MM.1S (cell line): ENCODE measurements at regions not wholly inside any gene's neighbourhood (a gene's known extent, or its start where the extent isn't known, plus 50 kb on each side); places are given as distances from the start of the nearest gene placed in this dataset.

Experiments used
- DNase-seq: peaks from one replicate; pipeline ENCODE4 v3.0.0-alpha.2; 2015
- H2AFZ ChIP-seq: fragments of 300-600 bp; sonication (generic); 2 replicates; pipeline ENCODE4 v1.6.0; 2016; ENCODE audit warnings: antibody characterized with exemption, low read length
- H3F3A ChIP-seq: fragments of 300-600 bp; sonication (generic); 2 replicates; pipeline ENCODE4 v1.6.1; 2016; ENCODE audit warnings: mild to moderate bottlenecking, antibody characterized with exemption, low read length, moderate library complexity, mixed read lengths; ENCODE audit not compliant: insufficient read depth
- H3K27ac ChIP-seq: fragments of 300-600 bp; sonication (generic); 2 replicates; pipeline ENCODE4 v1.5.1; 2016; ENCODE audit warnings: mild to moderate bottlenecking, low read length
- H3K27me3 ChIP-seq: fragments of 300-600 bp; sonication (generic); replicated peaks from 2 replicates; pipeline ENCODE4 v1.6.0; 2016; ENCODE audit warnings: low read length; ENCODE audit not compliant: insufficient read depth
- H3K36me3 ChIP-seq: fragments of 300-600 bp; sonication (generic); replicated peaks from 2 replicates; pipeline ENCODE4 v1.6.1; 2016; ENCODE audit warnings: mild to moderate bottlenecking, low read length, mixed read lengths; ENCODE audit not compliant: insufficient read depth
- H3K4me1 ChIP-seq: fragments of 300-600 bp; sonication (generic); 2 replicates; pipeline ENCODE4 v1.6.1; 2016; ENCODE audit warnings: low read length, mixed read lengths
- H3K4me2 ChIP-seq: fragments of 300-600 bp; sonication (generic); 2 replicates; pipeline ENCODE4 v1.6.0; 2016; ENCODE audit warnings: low read depth, low read length
- H3K4me3 ChIP-seq: fragments of 300-600 bp; sonication (generic); 2 replicates; pipeline ENCODE4 v1.5.1; 2016; ENCODE audit warnings: low read length, mixed read lengths
- H3K79me2 ChIP-seq: fragments of 300-600 bp; sonication (generic); 2 replicates; pipeline ENCODE4 v1.6.1; 2016; ENCODE audit warnings: mixed run types, low read length, mixed read lengths
- H3K9ac ChIP-seq: fragments of 300-600 bp; sonication (generic); 2 replicates; pipeline ENCODE4 v1.6.1; 2016; ENCODE audit warnings: low read length, mixed read lengths
- H3K9me2 ChIP-seq: fragments of 300-600 bp; sonication (generic); replicated peaks from 2 replicates; pipeline ENCODE4 v1.6.1; 2016; ENCODE audit warnings: mild to moderate bottlenecking, low read length, mixed read lengths; ENCODE audit not compliant: insufficient read depth
- H3K9me3 ChIP-seq: fragments of 300-600 bp; sonication (generic); replicated peaks from 2 replicates; pipeline ENCODE4 v1.6.1; 2016; ENCODE audit warnings: mild to moderate bottlenecking, low read length, mixed read lengths; ENCODE audit not compliant: insufficient read depth
- H4K20me1 ChIP-seq: fragments of 300-600 bp; sonication (generic); 2 replicates; pipeline ENCODE4 v1.6.1; 2016; ENCODE audit warnings: mild to moderate bottlenecking, low read length, moderate library complexity, mixed read lengths; ENCODE audit not compliant: insufficient read depth
- CTCF ChIP-seq: fragments of 300-600 bp; sonication (generic); IDR thresholded peaks from 2 replicates; pipeline ENCODE4 v1.5.1; 2016; ENCODE audit warnings: antibody characterized with exemption, low read length, mixed read lengths
- EZH2 ChIP-seq: fragments of 300-600 bp; sonication (generic); optimal IDR thresholded peaks from 2 replicates; pipeline ENCODE3; 2017; ENCODE audit warnings: low read depth, mild to moderate bottlenecking, antibody characterized with exemption, low read length, mixed read lengths
- EZH2phosphoT487 ChIP-seq: fragments of 300-600 bp; sonication (generic); IDR thresholded peaks from 2 replicates; pipeline ENCODE4 v1.6.1; 2018; ENCODE audit warnings: antibody characterized with exemption, low read length

- Histone ChIP-seq H2AFZ (no peak overlapping the region), H3K4me3 (no peak overlapping the region), H3K4me1 (no peaks in the 10 kb centered on the region), H3K79me2 (no peaks in the 10 kb centered on the region), H3K27ac (no peak overlapping the region), H3K9ac (no peak overlapping the region), H3K27me3 (no peaks in the 10 kb centered on the region), H3K9me3 (no peaks in the 10 kb centered on the region), H3K36me3 (no peaks in the 10 kb centered on the region), H3K9me2 (no peaks in the 10 kb centered on the region), H3K4me2 (no peak overlapping the region), H4K20me1 (no peaks in the 10 kb centered on the region), H3F3A (no peaks in the 10 kb centered on the region)
- DNase-seq, result no peak
- no peak for TF ChIP-seq EZH2phosphoT487
Observed at GRCh38 chr13:47215736-47216135, 318.9 kb upstream of the HTR2A start.

- Histone ChIP-seq H2AFZ (no peak overlapping the region), H3K9me3 (no peaks in the 10 kb centered on the region), H3K4me1 (no peaks in the 10 kb centered on the region), H3K79me2 (no peaks in the 10 kb centered on the region), H3K36me3 (no peaks in the 10 kb centered on the region), H3K9me2 (no peaks in the 10 kb centered on the region), H4K20me1 (no peaks in the 10 kb centered on the region), H3K4me2 (no peak overlapping the region), H3K9ac (no peak overlapping the region), H3F3A (no peaks in the 10 kb centered on the region), H3K27ac (no peak overlapping the region), H3K4me3 (no peak overlapping the region), H3K27me3 (no peaks in the 10 kb centered on the region)
- DNase-seq, result no peak
- TF ChIP-seq EZH2phosphoT487 (no peak), CTCF (no peak), EZH2 (no peak)
Observed at GRCh38 chr13:47213047-47213446, 316.2 kb upstream of the HTR2A start.

- DNase-seq, result no peak
- no peak overlapping the region for H2AFZ ChIP-seq
- H3K4me1 ChIP-seq, result no peaks in the 10 kb centered on the region
- no peak overlapping the region for H3K4me2 ChIP-seq
- no peaks in the 10 kb centered on the region for H3K9me3 ChIP-seq
- H3K4me3 ChIP-seq, result no peak overlapping the region
- TF ChIP-seq CTCF (no peak), EZH2phosphoT487 (no peak), EZH2 (no peak)
- H3K9ac ChIP-seq, result no peak overlapping the region
- H3K27ac ChIP-seq, result no peak overlapping the region
- no peaks in the 10 kb centered on the region for H3K9me2 ChIP-seq
- no peaks in the 10 kb centered on the region for H3K36me3 ChIP-seq
- H4K20me1 ChIP-seq, result no peaks in the 10 kb centered on the region
- H3F3A ChIP-seq, result no peaks in the 10 kb centered on the region
- H3K27me3 ChIP-seq, result no peaks in the 10 kb centered on the region
- H3K79me2 ChIP-seq, result no peaks in the 10 kb centered on the region
Observed at GRCh38 chr13:47211106-47211505, 314.3 kb upstream of the HTR2A start.

GRCh38 chr13:47206111-47206510 lies 309.3 kb upstream of the HTR2A start:
- Histone ChIP-seq H3K4me1 (no peaks in the 10 kb centered on the region), H3K4me3 (no peak overlapping the region), H3K4me2 (no peak overlapping the region), H4K20me1 (no peaks in the 10 kb centered on the region), H3K27ac (no peak overlapping the region), H3K36me3 (no peaks in the 10 kb centered on the region), H3K9ac (no peak overlapping the region), H3K79me2 (no peaks in the 10 kb centered on the region), H3F3A (no peaks in the 10 kb centered on the region), H2AFZ (no peak overlapping the region), H3K9me3 (no peaks in the 10 kb centered on the region), H3K9me2 (no peaks in the 10 kb centered on the region), H3K27me3 (no peaks in the 10 kb centered on the region)
- TF ChIP-seq EZH2 (no peak), EZH2phosphoT487 (no peak), CTCF (no peak)
- no peak for DNase-seq
